Endothelial cell of umbilical vein (primary cell): ENCODE measurements at regions not wholly inside any gene's neighbourhood (a gene's known extent, or its start where the extent isn't known, plus 50 kb on each side); places are given as distances from the start of the nearest gene placed in this dataset.
"Not testable (repeated sequence)": the region's sequence is repeated elsewhere in the genome, so short reads cannot be mapped to it uniquely, and the experiment has no call there.

Source experiments
- BruUV-seq: library from RNA; stranded (reverse); fragments of 400-500 nt; replicated peaks from 2 replicates; lab custom pipeline; 2021; lab: Mats Ljungman, UMichigan
- CTCF ChIA-PET: fragments of 300-600, 350-600 bp; sonication (Branson Sonifier 250); formaldehyde crosslinking; loops from one replicate; lab custom pipeline; 2021; ENCODE audit warnings: antibody characterized with exemption, inconsistent platforms; lab: Charles Lee
- POLR2A ChIA-PET: fragments of 300-600, 350-600 bp; sonication (Branson Sonifier 250); formaldehyde crosslinking; loops from one replicate; lab custom pipeline; 2021; ENCODE audit warnings: antibody characterized with exemption, inconsistent platforms; lab: Charles Lee
- DNase-seq: peaks from one replicate; pipeline ENCODE4 v3.0.0-alpha.2; 2011; ENCODE audit warnings: low read depth, low spot score
- FAIRE-seq: peaks from 2 replicates; lab custom pipeline; 2011; peaks lifted over from hg19 to GRCh38; lab: Jason Lieb, UNC
- H2AFZ ChIP-seq: 2 replicates; pipeline ENCODE4 v1.6.0; 2012; ENCODE audit warnings: low read depth, low read length, control low read depth, inconsistent platforms
- H3K27ac ChIP-seq: 2 replicates; pipeline ENCODE4 v1.5.1; 2011; ENCODE audit warnings: low read depth, mild to moderate bottlenecking, control low read depth, low read length, moderate library complexity; ENCODE audit not compliant: insufficient read depth
- H3K27me3 ChIP-seq, 2 experiments: 2 replicates each; pipeline versions ENCODE4 v1.6.0 to v1.6.1; 2011; ENCODE audit warnings: low read length in 2 of 2, mixed read lengths in 1 of 2; ENCODE audit not compliant: control insufficient read depth in 2 of 2, insufficient read depth in 2 of 2
- H3K36me3 ChIP-seq, 2 experiments: 2 replicates in 1 of 2; 3 replicates in 1 of 2; pipeline ENCODE4 v1.5.1; 2011; ENCODE audit warnings: low read length in 2 of 2, mild to moderate bottlenecking in 1 of 2, moderate library complexity in 1 of 2; ENCODE audit not compliant: control insufficient read depth in 2 of 2, insufficient read depth in 2 of 2; ENCODE audit errors: extremely low read depth in 1 of 2
- H3K4me1 ChIP-seq: 3 replicates; pipeline ENCODE4 v1.5.1; 2011; ENCODE audit warnings: mild to moderate bottlenecking, low read length; ENCODE audit not compliant: control insufficient read depth, insufficient read depth; ENCODE audit errors: extremely low read depth
- H3K4me2 ChIP-seq: 2 replicates; pipeline ENCODE4 v1.6.1; 2011; ENCODE audit warnings: low read length, control low read depth, mixed read lengths; ENCODE audit not compliant: insufficient read depth
- H3K4me3 ChIP-seq, 3 experiments: fragments of 200-600 bp in 1 of 3; sonication (generic), shearing (Covaris generic) in 1 of 3; replicated peaks in 1 of 3; 2 replicates each; pipeline ENCODE4 v1.5.1; 2011 to 2016; ENCODE audit warnings: control low read depth in 3 of 3, low read length in 3 of 3, mild to moderate bottlenecking in 2 of 3, inconsistent platforms in 1 of 3, low read depth in 1 of 3, moderate library complexity in 1 of 3; ENCODE audit not compliant: insufficient read depth in 1 of 3
- H3K79me2 ChIP-seq: 2 replicates; pipeline ENCODE4 v1.6.0; 2012; ENCODE audit warnings: low read length, inconsistent platforms; ENCODE audit not compliant: control insufficient read depth, insufficient read depth
- H3K9ac ChIP-seq: replicated peaks from 2 replicates; pipeline ENCODE3; 2011; ENCODE audit warnings: low read length, control low read depth; ENCODE audit not compliant: insufficient read depth; ENCODE audit errors: extremely low read depth
- H3K9me1 ChIP-seq: replicated peaks from 3 replicates; pipeline ENCODE4 v1.6.0; 2011; ENCODE audit warnings: mild to moderate bottlenecking, low read length; ENCODE audit not compliant: control insufficient read depth, insufficient read depth; ENCODE audit errors: extremely low read depth
- H3K9me3 ChIP-seq: replicated peaks from 2 replicates; pipeline ENCODE4 v1.5.1; 2012; ENCODE audit warnings: low read length, inconsistent platforms; ENCODE audit not compliant: control insufficient read depth, insufficient read depth
- H4K20me1 ChIP-seq: replicated peaks from 2 replicates; pipeline ENCODE3; 2011; ENCODE audit warnings: mild to moderate bottlenecking, low read length; ENCODE audit not compliant: control insufficient read depth, insufficient read depth; ENCODE audit errors: extremely low read depth
- dilution Hi-C: fragments of 300-500 bp; cut with MboI; formaldehyde crosslinking; loops from one replicate; pipeline ENCODE4 v1.15.0; 2019; ENCODE audit warnings: low sequenced_read_pairs; ENCODE audit not compliant: extremely low pct_ligation_motif_present
- intact Hi-C: fragments of 100-400 bp; cut with micrococcal nuclease; formaldehyde crosslinking; loops from one replicate; pipeline ENCODE4 v1.10.0; 2022

DNA sequence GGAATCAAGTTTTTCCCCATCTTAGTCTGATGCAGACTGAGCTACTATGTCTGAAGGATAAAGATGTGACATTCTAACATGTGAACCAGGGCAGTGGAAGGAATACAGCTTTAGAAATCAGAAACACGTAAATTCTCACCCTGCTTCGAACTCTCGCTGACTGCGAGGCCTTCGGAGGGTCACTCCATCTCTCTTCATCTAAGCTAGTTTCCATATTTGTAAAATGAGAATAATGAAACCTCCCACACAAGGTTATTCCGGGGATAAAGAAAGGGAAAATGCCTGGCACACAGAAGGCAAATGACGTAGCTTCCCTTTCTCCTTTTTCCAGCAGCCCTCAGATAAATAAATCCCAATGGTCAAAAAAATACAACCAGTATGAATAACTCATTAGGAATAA is 152.0 kb downstream of the ATP6V0E2 start:
- dilution Hi-C loops, H3K4me3 ChIP-seq, FAIRE-seq, DNase-seq, H3K9ac ChIP-seq, H3K27ac ChIP-seq, H3K79me2 ChIP-seq, H3K36me3 ChIP-seq, H3K9me1 ChIP-seq, H3K27me3 ChIP-seq, H2AFZ ChIP-seq, H4K20me1 ChIP-seq, H3K4me1 ChIP-seq, CTCF ChIA-PET, H3K4me2 ChIP-seq, POLR2A ChIA-PET, intact Hi-C loops, H3K9me3 ChIP-seq, BruUV-seq: not testable (repeated sequence)

DNA sequence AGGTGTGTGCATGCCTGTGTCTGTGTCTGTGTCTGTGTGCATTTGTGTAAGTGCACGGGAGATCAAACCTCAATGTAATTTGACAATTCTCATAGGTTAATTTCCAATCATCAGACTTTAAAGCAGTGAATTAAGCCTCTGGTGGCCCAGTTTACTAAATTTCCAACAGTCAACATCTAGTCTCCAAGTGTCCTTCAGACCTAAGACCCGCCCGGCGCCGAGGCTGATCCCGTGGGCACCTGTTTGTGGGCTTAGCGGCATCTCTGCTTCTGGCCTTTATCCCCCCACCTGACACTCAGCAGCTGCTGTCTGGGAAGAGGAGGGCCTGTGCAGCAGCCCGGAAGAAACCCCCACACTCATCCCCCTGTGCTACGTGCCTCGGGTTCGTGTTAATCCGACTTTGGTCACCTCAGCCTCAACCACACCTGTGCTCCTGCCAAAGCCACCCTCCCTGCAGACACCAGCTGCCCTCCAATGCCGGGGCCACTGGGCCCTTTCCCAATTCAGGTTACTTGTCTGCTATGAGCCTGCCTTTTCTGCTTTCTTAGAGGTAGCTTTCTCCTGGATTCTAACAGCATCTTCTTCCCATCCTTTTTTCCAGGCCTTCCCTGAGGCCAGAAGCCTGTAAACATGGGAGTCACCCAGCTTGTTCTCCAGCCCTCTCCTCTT is 154.7 kb downstream of the ATP6V0E2 start:
- DNase-seq, dilution Hi-C loops, POLR2A ChIA-PET, H3K9ac ChIP-seq, BruUV-seq, H3K36me3 ChIP-seq, CTCF ChIA-PET, H3K79me2 ChIP-seq, H4K20me1 ChIP-seq, H3K4me3 ChIP-seq, H3K9me1 ChIP-seq, H3K4me1 ChIP-seq, FAIRE-seq, H3K27ac ChIP-seq, H3K9me3 ChIP-seq, intact Hi-C loops, H3K27me3 ChIP-seq, H2AFZ ChIP-seq, H3K4me2 ChIP-seq: not testable (repeated sequence)

DNA sequence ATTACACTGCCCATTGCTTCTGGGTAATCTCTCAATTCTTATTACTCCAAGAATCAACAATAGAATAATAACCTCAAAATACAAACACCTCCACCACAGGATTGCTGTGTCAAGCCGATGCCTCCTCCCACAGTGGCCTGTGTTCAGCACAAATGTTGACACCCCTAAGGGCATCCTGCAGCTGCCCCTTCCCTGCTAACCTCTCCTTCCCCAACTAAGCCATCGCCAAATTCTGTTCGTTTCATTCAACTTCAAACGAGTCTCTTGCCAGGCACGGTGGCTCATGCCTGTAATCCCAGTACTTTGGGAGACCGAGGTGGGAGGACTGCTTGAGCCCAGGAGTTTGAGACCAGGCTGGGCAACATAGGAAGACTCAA is 155.2 kb downstream of the ATP6V0E2 start:
- dilution Hi-C loops, H3K36me3 ChIP-seq, CTCF ChIA-PET, FAIRE-seq, H3K4me3 ChIP-seq, H2AFZ ChIP-seq, POLR2A ChIA-PET, H4K20me1 ChIP-seq, H3K27me3 ChIP-seq, H3K27ac ChIP-seq, BruUV-seq, H3K9me1 ChIP-seq, H3K4me2 ChIP-seq, H3K79me2 ChIP-seq, DNase-seq, H3K4me1 ChIP-seq, H3K9me3 ChIP-seq, intact Hi-C loops, H3K9ac ChIP-seq: not testable (repeated sequence)

DNA sequence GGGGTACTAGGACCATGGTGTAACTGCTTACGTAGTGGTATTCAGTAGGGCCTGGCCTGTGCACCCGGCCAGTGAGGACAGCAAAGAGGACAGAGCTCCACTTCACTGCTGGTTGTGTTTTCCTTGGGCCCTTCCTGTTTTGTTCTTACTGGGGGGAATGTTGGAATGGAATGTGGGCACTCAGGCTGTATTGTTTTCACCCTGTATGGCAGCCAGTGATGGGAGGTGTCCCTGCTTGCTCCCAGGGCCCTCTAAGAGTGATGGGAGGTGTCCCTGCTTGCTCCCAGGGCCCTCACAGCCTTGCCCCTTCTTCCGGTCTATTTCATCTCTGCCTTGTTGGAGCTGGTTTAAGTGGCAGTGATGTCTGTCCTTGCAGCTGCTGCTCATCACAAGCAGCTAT is 158.0 kb downstream of the ATP6V0E2 start:
- POLR2A ChIA-PET, H3K79me2 ChIP-seq, H4K20me1 ChIP-seq, H3K4me1 ChIP-seq, intact Hi-C loops, H3K9me1 ChIP-seq, CTCF ChIA-PET, H3K27me3 ChIP-seq, H2AFZ ChIP-seq, DNase-seq, H3K36me3 ChIP-seq, H3K4me2 ChIP-seq, BruUV-seq, H3K4me3 ChIP-seq, H3K27ac ChIP-seq, dilution Hi-C loops, H3K9me3 ChIP-seq, H3K9ac ChIP-seq, FAIRE-seq: not testable (repeated sequence)
